ENCODE measurements at regions not wholly inside any gene's neighbourhood (a gene's known extent, or its start where the extent isn't known, plus 50 kb on each side); places are given as distances from the start of the nearest gene placed in this dataset.

- peak; percentile 18 for DNase-seq (ENCODE audit: low spot score)
Observed at GRCh38 chr1:87508247-87508787, 179.6 kb downstream of the LMO4 start.

- DNase-seq (ENCODE audit: low spot score) = no peak
Observed at GRCh38 chr1:87510540-87510939, 181.9 kb downstream of the LMO4 start.

- no peak for DNase-seq (ENCODE audit: low spot score)
Observed at GRCh38 chr1:87511449-87511848, 182.8 kb downstream of the LMO4 start.

GRCh38 chr1:87512431-87512830 is 183.8 kb downstream of the LMO4 start:
- no peak for DNase-seq (ENCODE audit: low spot score)

- no peak for DNase-seq (ENCODE audit: low spot score)
Observed at GRCh38 chr1:87513255-87513654, 184.6 kb downstream of the LMO4 start.

- no peak for DNase-seq (ENCODE audit: low spot score)
Observed at GRCh38 chr1:87513966-87514660, 185.4 kb downstream of the LMO4 start.

- peak; percentile 40 for DNase-seq (ENCODE audit: low spot score)
Observed at GRCh38 chr1:87515781-87516180, 187.1 kb downstream of the LMO4 start.

- no peak for DNase-seq (ENCODE audit: low spot score)
Observed at GRCh38 chr1:87518794-87519193, 190.1 kb downstream of the LMO4 start.

- DNase-seq (ENCODE audit: low spot score) = no peak
Observed at GRCh38 chr1:87521452-87521851, 192.8 kb downstream of the LMO4 start.

GRCh38 chr1:87523466-87523865 is 194.8 kb downstream of the LMO4 start:
- DNase-seq (ENCODE audit: low spot score) = no peak

GRCh38 chr1:87524021-87524754 is 195.5 kb downstream of the LMO4 start:
- DNase-seq (ENCODE audit: low spot score) = no peak

GRCh38 chr1:87528754-87529517 is 200.3 kb downstream of the LMO4 start:
- DNase-seq (ENCODE audit: low spot score) = no peak

- DNase-seq (ENCODE audit: low spot score) = no peak
Observed at GRCh38 chr1:87530042-87530807, 201.5 kb downstream of the LMO4 start.

GRCh38 chr1:87535551-87535950 is 206.9 kb downstream of the LMO4 start:
- DNase-seq (ENCODE audit: low spot score) = no peak

GRCh38 chr1:87539147-87539546 is 210.5 kb downstream of the LMO4 start:
- no peak for DNase-seq (ENCODE audit: low spot score)

- DNase-seq (ENCODE audit: low spot score) = no peak
Observed at GRCh38 chr1:87542697-87543096, 214.0 kb downstream of the LMO4 start.

- DNase-seq (ENCODE audit: low spot score) = no peak
Observed at GRCh38 chr1:87549738-87550137, 221.1 kb downstream of the LMO4 start.

- no peak for DNase-seq (ENCODE audit: low spot score)
Observed at GRCh38 chr1:87553511-87553910, 224.8 kb downstream of the LMO4 start.

- no peak for DNase-seq (ENCODE audit: low spot score)
Observed at GRCh38 chr1:87555366-87555765, 226.7 kb downstream of the LMO4 start.

- no peak for DNase-seq (ENCODE audit: low spot score)
Observed at GRCh38 chr1:87556326-87556725, 227.6 kb downstream of the LMO4 start.

GRCh38 chr1:87558921-87559320 is 230.2 kb downstream of the LMO4 start:
- DNase-seq (ENCODE audit: low spot score) = no peak

GRCh38 chr1:87560137-87560536 is 231.5 kb downstream of the LMO4 start:
- no peak for DNase-seq (ENCODE audit: low spot score)
